CD4-positive, CD25-positive, alpha-beta regulatory T cell (primary cell): ENCODE measurements at regions not wholly inside any gene's neighbourhood (a gene's known extent, or its start where the extent isn't known, plus 50 kb on each side); places are given as distances from the start of the nearest gene placed in this dataset.

Experiments used
- ATAC-seq, 2 donors: fragments of 150-1000 bp; cut with Tn5 transposase; one replicate each; pipeline ENCODE4 v1.10.0; 2021; ENCODE audit warnings: low read depth in 2 of 2, moderate number of reproducible peaks in 2 of 2, moderate library complexity in 1 of 2
- DNase-seq, 3 donors: peaks; one replicate each; pipeline versions ENCODE4 v3.0.0 to v3.0.0-alpha.2; 2012 to 2022; ENCODE audit warnings: mixed read lengths in 1 of 3
- H3K27ac ChIP-seq: one replicate; pipeline ENCODE4 v1.7.0; 2013; ENCODE audit warnings: mild to moderate bottlenecking, low read length; ENCODE audit not compliant: insufficient read depth, poor library complexity, severe bottlenecking
- H3K27me3 ChIP-seq: one replicate; pipeline ENCODE4 v1.7.0; 2013; ENCODE audit warnings: low read length; ENCODE audit not compliant: control insufficient read depth, insufficient read depth
- H3K36me3 ChIP-seq: one replicate; pipeline ENCODE4 v1.7.0; 2013; ENCODE audit warnings: mild to moderate bottlenecking, low read length, moderate library complexity; ENCODE audit not compliant: control insufficient read depth, insufficient read depth
- H3K4me1 ChIP-seq: 2 replicates; pipeline ENCODE4 v1.7.0; 2013; ENCODE audit warnings: mild to moderate bottlenecking, low read length; ENCODE audit not compliant: insufficient read depth, control insufficient read depth, poor library complexity, severe bottlenecking
- H3K4me3 ChIP-seq: one replicate; pipeline ENCODE4 v1.7.0; 2013; ENCODE audit warnings: low read depth, mild to moderate bottlenecking, low read length, moderate library complexity
- H3K9me3 ChIP-seq, 2 experiments: 1 replicate in 1 of 2; 2 replicates in 1 of 2; pipeline ENCODE4 v1.7.0; 2013; ENCODE audit warnings: low read length in 2 of 2, mild to moderate bottlenecking in 1 of 2, moderate library complexity in 1 of 2; ENCODE audit not compliant: control insufficient read depth in 2 of 2
- H3K27ac Mint-ChIP-seq, 3 donors: one replicate each; pipeline ENCODE4 v1.8.0; 2020 to 2022; ENCODE audit warnings: mild to moderate bottlenecking in 3 of 3, mixed read lengths in 3 of 3, moderate library complexity in 2 of 3
- H3K27me3 Mint-ChIP-seq: one replicate; pipeline ENCODE4 v1.8.0; 2022; ENCODE audit warnings: mild to moderate bottlenecking, mixed read lengths
- H3K36me3 Mint-ChIP-seq: one replicate; pipeline ENCODE4 v1.8.0; 2020; ENCODE audit warnings: mixed read lengths
- H3K4me1 Mint-ChIP-seq, 4 donors: one replicate each; pipeline ENCODE4 v1.8.0; 2020 to 2022; ENCODE audit warnings: mixed read lengths in 4 of 4, mild to moderate bottlenecking in 1 of 4
- H3K4me3 Mint-ChIP-seq, 4 donors: one replicate each; pipeline ENCODE4 v1.8.0; 2020 to 2022; ENCODE audit warnings: mild to moderate bottlenecking in 4 of 4, mixed read lengths in 4 of 4, moderate library complexity in 3 of 4
- H3K9me3 Mint-ChIP-seq, 7 donors: one replicate each; pipeline ENCODE4 v1.8.0; 2020 to 2022; ENCODE audit warnings: mixed read lengths in 7 of 7, mild to moderate bottlenecking in 3 of 7, moderate library complexity in 2 of 7

DNA sequence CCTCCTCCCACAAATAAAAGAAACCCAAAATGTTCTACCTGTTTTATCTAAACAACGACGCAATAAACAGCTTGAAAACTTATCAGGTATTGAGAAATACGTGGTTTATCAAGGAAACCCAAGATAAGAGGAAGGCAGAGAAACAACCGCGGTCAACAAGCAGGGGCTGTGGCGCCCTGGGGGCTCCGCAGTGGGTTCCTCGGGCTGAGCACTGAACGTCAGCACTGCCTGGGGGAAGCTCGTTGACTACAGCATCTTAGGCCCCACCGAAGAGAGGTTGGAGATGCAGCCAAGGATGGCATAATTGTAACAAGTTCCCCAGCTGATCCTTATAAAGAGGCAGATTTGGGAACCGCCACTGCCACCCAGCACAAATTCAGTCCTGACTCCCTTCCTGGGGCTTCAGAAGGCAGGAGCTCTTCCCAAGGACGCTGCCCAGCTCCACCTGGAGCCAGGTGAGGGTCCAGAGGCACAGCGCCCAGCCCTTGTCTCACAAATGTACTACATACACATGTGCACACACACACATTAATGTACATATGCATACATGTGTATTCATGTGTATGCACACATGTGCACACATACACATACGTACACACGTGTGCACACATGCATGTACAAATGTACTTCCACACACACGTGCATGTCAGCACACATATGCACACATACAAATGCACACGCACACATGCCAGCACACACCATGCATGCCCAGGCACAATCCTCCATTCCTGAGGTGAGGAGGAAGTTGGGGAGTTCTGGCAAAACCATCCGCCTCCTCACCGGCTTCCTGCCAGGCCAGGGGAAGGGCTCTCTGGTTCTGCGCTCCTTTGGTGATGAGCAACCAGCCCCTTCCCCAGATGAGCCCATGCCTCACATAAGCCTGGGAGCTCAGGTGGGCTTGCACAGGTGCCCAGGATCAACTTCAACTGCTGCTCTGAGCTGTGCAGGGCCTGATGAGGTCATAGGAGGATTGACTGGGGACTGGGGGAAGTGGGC lies 251.1 kb downstream of the NPHP4 start:
- Mint-ChIP-seq H3K4me1 (peaks cover 0 to 2% (median 0%) of the 10 kb centered on the region in 4 donors), H3K27ac (no peak overlapping the region), H3K4me3 (no peak overlapping the region), H3K36me3 (peaks cover 3% of the 10 kb centered on the region), H3K27me3 (peaks cover 6% of the 10 kb centered on the region), H3K9me3 (peaks cover 0 to 4% (median 2%) of the 10 kb centered on the region in 7 donors)
- H3K4me1 ChIP-seq: peaks cover 4% of the 10 kb centered on the region
- H3K4me3 ChIP-seq: no peak overlapping the region
- ATAC-seq (no peak), DNase-seq (no peak)
- H3K36me3 ChIP-seq: no peaks in the 10 kb centered on the region
- peaks cover 3% of the 10 kb centered on the region for H3K27me3 ChIP-seq
- H3K9me3 ChIP-seq: no peaks in the 10 kb centered on the region
- no peak overlapping the region for H3K27ac ChIP-seq

DNA sequence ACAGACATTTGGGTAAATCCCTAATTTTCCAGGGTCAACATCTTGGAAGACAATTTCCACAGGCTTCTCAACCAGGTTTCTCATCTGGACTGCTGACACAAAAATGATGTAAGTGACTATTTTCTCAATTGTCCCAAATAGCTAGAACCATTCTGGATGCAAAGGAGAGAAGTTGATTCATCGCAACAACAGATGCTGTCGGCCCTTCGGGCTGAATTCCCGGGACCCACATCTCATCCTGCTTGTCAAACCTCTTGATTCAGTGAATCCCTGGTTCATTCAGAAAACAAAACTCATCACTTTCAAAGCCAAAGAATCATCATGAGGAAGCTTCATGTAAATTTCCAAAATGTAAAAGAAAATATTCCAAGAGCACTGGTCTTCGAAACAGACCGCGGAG lies 251.8 kb downstream of the NPHP4 start:
- Histone ChIP-seq H3K4me3 (no peak overlapping the region), H3K9me3 (no peaks in the 10 kb centered on the region), H3K36me3 (no peaks in the 10 kb centered on the region), H3K27me3 (peaks cover 3% of the 10 kb centered on the region), H3K4me1 (no peaks in the 10 kb centered on the region), H3K27ac (no peak overlapping the region)
- ATAC-seq (no peak), DNase-seq (no peak)
- Mint-ChIP-seq H3K4me3 (no peak overlapping the region), H3K4me1 (peaks cover 0 to 2% (median 0%) of the 10 kb centered on the region in 4 donors), H3K27ac (no peak overlapping the region), H3K27me3 (peaks cover 6% of the 10 kb centered on the region), H3K36me3 (peaks cover 3% of the 10 kb centered on the region), H3K9me3 (peaks cover 0 to 6% (median 2%) of the 10 kb centered on the region in 7 donors)

DNA sequence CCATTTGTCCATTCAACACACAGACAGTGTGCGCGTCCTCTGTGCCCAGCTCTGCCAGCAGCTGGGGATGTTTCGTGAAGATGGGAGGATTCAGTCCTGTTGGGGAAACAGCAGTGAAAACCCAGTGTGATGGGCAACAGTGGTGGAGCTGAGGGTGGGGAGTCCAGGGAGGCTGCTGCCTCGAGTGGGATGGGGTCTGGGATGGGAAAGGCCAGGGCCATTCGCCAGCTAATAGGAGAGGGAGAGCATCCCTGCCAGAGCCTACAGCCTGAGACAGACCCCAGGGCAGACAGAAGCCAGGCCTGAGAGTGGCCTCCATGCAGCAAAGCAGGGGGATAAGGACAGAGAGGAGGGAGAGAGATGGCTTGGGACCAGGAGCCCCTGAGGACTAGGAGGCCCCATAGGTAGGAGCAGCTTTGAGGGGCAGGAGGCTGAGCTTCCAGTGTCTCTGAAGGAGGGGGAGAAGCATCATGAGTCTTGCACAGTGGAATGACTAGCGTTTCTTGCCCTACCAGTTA lies 252.6 kb downstream of the NPHP4 start:
- DNase-seq (no peak), ATAC-seq (no peak)
- Mint-ChIP-seq H3K36me3 (peaks cover 3% of the 10 kb centered on the region), H3K27ac (no peak overlapping the region), H3K4me1 (peaks cover 0 to 1% (median 0%) of the 10 kb centered on the region in 4 donors), H3K4me3 (no peak overlapping the region), H3K9me3 (peaks cover 0 to 6% (median 2%) of the 10 kb centered on the region in 7 donors), H3K27me3 (no peaks in the 10 kb centered on the region)
- H3K4me1 ChIP-seq: no peaks in the 10 kb centered on the region
- H3K36me3 ChIP-seq: no peaks in the 10 kb centered on the region
- no peak overlapping the region for H3K27ac ChIP-seq
- peaks cover 3% of the 10 kb centered on the region for H3K27me3 ChIP-seq
- H3K9me3 ChIP-seq: no peaks in the 10 kb centered on the region
- no peak overlapping the region for H3K4me3 ChIP-seq

DNA sequence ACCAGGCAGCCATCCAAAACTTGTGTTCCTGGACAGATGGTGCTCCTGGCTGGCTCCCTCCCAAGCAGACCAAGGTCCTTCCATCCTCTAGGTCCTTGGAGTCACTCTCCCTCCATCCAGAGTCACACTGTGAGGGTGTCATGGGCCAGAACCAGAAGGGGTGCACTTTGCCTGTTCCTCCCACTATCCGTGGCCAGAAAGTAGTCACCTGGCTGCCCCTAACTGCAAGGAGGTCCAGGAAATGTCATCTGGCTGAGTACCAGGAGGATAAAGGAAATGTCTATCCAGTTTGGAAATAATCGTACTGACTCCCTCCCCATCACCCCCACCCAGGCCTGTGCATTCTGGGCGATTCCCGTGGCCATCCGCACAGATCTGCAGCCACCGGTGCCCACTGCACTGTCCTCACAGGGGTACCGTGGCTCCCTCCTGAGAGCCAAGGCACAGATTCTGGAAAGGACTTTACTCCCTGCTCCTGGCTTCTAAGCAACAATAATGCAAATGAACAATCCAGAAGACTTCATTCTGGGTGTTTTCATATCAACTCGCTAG lies 253.2 kb downstream of the NPHP4 start:
- H3K27ac Mint-ChIP-seq: no peak overlapping the region
- no peak overlapping the region for H3K4me3 Mint-ChIP-seq

DNA sequence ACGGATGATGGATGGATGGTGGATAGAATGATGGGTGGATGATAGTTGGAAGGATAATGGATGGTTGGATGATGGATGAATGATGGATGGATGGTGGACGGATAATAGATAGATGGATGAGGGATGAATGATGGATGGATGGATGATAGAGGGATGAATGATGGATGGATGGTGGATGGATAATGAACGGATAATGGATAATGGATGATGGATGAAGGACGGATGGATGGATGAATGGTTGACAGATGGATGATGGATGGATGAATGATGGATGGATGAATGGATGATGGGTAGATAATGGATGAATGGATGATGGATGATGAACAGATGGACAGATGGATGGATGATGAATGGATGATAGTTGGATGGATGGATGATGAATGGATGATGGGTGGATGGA lies 255.1 kb downstream of the NPHP4 start:
- ATAC-seq (no peak), DNase-seq (no peak)
- peaks cover 0 to 7% (median 2%) of the 10 kb centered on the region in 7 donors for H3K9me3 Mint-ChIP-seq
- H3K4me1 Mint-ChIP-seq: no peaks in the 10 kb centered on the region
- Histone ChIP-seq H3K4me1 (no peaks in the 10 kb centered on the region), H3K4me3 (no peak overlapping the region), H3K9me3 (no peaks in the 10 kb centered on the region), H3K27ac (no peak overlapping the region), H3K36me3 (no peaks in the 10 kb centered on the region), H3K27me3 (peaks cover 3% of the 10 kb centered on the region)
- H3K36me3 Mint-ChIP-seq: peaks cover 3% of the 10 kb centered on the region
- peaks cover 7% of the 10 kb centered on the region for H3K27me3 Mint-ChIP-seq
- H3K4me3 Mint-ChIP-seq: no peak overlapping the region
- H3K27ac Mint-ChIP-seq: no peak overlapping the region

More for the DNA sequence above, 253.2 kb downstream of the NPHP4 start:
- H3K4me3 ChIP-seq: no peak overlapping the region
- H3K4me1 Mint-ChIP-seq: no peaks in the 10 kb centered on the region
- no peak for ATAC-seq
- peaks cover 3% of the 10 kb centered on the region for H3K36me3 Mint-ChIP-seq
- no peaks in the 10 kb centered on the region for H3K9me3 ChIP-seq
- no peaks in the 10 kb centered on the region for H3K4me1 ChIP-seq
- no peak overlapping the region for H3K27ac ChIP-seq
- H3K9me3 Mint-ChIP-seq: peaks cover 0 to 6% (median 2%) of the 10 kb centered on the region in 7 donors
- peaks cover 3% of the 10 kb centered on the region for H3K27me3 ChIP-seq
- peaks cover 2% of the 10 kb centered on the region for H3K27me3 Mint-ChIP-seq
- no peaks in the 10 kb centered on the region for H3K36me3 ChIP-seq
- no peak for DNase-seq

DNA sequence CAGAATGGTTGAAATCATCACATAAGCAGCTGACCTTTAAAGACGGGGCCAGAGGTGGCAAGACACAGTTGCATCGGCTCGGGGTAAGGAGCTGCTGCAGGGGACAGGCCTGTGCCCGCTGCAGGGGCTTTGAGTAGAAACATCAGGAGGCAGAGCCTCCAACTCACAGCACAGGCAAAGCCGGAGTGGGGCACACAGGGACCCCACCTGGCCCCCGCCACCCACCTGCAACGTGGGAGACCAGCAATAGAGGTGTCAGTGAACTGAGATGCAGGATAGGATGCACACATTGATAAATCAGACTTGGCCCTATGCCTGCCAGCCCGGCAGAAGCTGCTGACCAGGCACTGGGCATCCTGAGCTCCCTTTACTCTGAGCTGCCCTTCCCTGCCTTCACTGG lies 257.2 kb downstream of the NPHP4 start:
- Histone ChIP-seq H3K27ac (no peak overlapping the region), H3K4me3 (no peak overlapping the region), H3K27me3 (peaks cover 3% of the 10 kb centered on the region), H3K36me3 (no peaks in the 10 kb centered on the region), H3K9me3 (no peaks in the 10 kb centered on the region), H3K4me1 (no peaks in the 10 kb centered on the region)
- peaks cover 0 to 7% (median 2%) of the 10 kb centered on the region in 7 donors for H3K9me3 Mint-ChIP-seq
- ATAC-seq (no peak), DNase-seq (no peak)
- no peak overlapping the region for H3K4me3 Mint-ChIP-seq
- H3K27ac Mint-ChIP-seq: peak overlapping the region in 1 of 3 donors; percentile 49
- no peaks in the 10 kb centered on the region for H3K4me1 Mint-ChIP-seq
- peaks cover 3% of the 10 kb centered on the region for H3K36me3 Mint-ChIP-seq
- H3K27me3 Mint-ChIP-seq: peaks cover 13% of the 10 kb centered on the region

DNA sequence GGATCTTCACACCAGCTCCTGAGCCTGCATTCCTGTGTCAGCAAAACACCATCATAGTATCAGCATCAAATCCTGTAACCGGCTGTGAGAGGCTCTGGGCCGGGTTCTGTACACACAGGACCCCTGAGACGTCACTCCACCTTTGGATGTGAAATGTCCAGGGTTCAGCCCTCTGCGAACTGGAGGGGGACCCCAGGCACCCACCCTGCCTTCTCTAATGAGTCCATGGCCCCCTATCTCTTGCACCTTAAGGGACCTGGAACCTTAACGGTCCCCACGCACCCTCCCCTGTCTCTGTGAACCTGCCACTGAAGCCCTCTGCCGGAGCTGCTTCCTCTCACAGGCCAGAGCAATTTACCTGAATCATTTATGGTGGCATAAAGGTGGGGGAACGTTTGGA lies 257.8 kb downstream of the NPHP4 start:
- Mint-ChIP-seq H3K4me3 (no peak overlapping the region), H3K9me3 (peaks cover 0 to 7% (median 2%) of the 10 kb centered on the region in 7 donors), H3K4me1 (no peaks in the 10 kb centered on the region), H3K27me3 (peaks cover 17% of the 10 kb centered on the region), H3K36me3 (peaks cover 3% of the 10 kb centered on the region), H3K27ac (no peak overlapping the region)
- Histone ChIP-seq H3K9me3 (no peaks in the 10 kb centered on the region), H3K36me3 (no peaks in the 10 kb centered on the region), H3K4me3 (no peak overlapping the region), H3K4me1 (no peaks in the 10 kb centered on the region), H3K27ac (no peak overlapping the region), H3K27me3 (peaks cover 3% of the 10 kb centered on the region)
- DNase-seq (no peak), ATAC-seq (no peak)
